ENCODE measurements at regions not wholly inside any gene's neighbourhood (a gene's known extent, or its start where the extent isn't known, plus 50 kb on each side); places are given as distances from the start of the nearest gene placed in this dataset.

- no peaks in the 10 kb centered on the region for H3K36me3 ChIP-seq
- no peak overlapping the region for H3K27ac ChIP-seq
- H3K4me3 ChIP-seq, result no peak overlapping the region
- no peak for ATAC-seq
- 51 to 67% methylated on average over 1 to 5 of the region's 6 CpGs for WGBS, 2 donors (ENCODE audit: low coverage in 1 of 2)
- H3K4me1 ChIP-seq, result no peaks in the 10 kb centered on the region
- TF ChIP-seq POLR2A (IDR thresholded peaks at IDR 0.05) (no peak), EP300 (IDR thresholded peaks at IDR 0.05) (no peak), POLR2AphosphoS5 (IDR thresholded peaks at IDR 0.05) (no peak), CTCF (IDR thresholded peaks at IDR 0.05) (no peak)
- peaks cover 0 to 8% (median 0%) of the 10 kb centered on the region in 3 donors for H3K9me3 ChIP-seq
- H3K27me3 ChIP-seq, result no peaks in the 10 kb centered on the region
Measured at GRCh38 chr1:209086486-209087192, 496.9 kb upstream of the CAMK1G start.

GRCh38 chr1:209094384-209094783 is 489.1 kb upstream of the CAMK1G start:
- no peak overlapping the region for H3K27ac ChIP-seq
- H3K27me3 ChIP-seq, result no peaks in the 10 kb centered on the region
- ATAC-seq, result no peak
- no peaks in the 10 kb centered on the region for H3K4me1 ChIP-seq
- no peaks in the 10 kb centered on the region for H3K36me3 ChIP-seq
- no peak overlapping the region for H3K4me3 ChIP-seq
- peaks cover 0 to 8% (median 0%) of the 10 kb centered on the region in 3 donors for H3K9me3 ChIP-seq
- TF ChIP-seq EP300 (IDR thresholded peaks at IDR 0.05), result no peak
- no peak for TF ChIP-seq CTCF (IDR thresholded peaks at IDR 0.05)
- TF ChIP-seq POLR2A (IDR thresholded peaks at IDR 0.05), result no peak
- no peak for TF ChIP-seq POLR2AphosphoS5 (IDR thresholded peaks at IDR 0.05)

- WGBS, 2 donors (ENCODE audit: low coverage in 1 of 2), result 56 to 69% methylated on average over 7 to 9 of the region's 9 CpGs
- Histone ChIP-seq H3K4me3 (no peak overlapping the region), H3K27me3 (no peaks in the 10 kb centered on the region), H3K27ac (no peak overlapping the region), H3K4me1 (no peaks in the 10 kb centered on the region), H3K9me3 (no peaks in the 10 kb centered on the region), H3K36me3 (no peaks in the 10 kb centered on the region)
- TF ChIP-seq CTCF (IDR thresholded peaks at IDR 0.05) (no peak), EP300 (IDR thresholded peaks at IDR 0.05) (no peak), POLR2AphosphoS5 (IDR thresholded peaks at IDR 0.05) (no peak), POLR2A (IDR thresholded peaks at IDR 0.05) (no peak)
- no peak for ATAC-seq
Measured at GRCh38 chr1:209095627-209096595, 487.6 kb upstream of the CAMK1G start.

GRCh38 chr1:209100460-209100859 is 483.1 kb upstream of the CAMK1G start:
- WGBS, 2 donors (ENCODE audit: low coverage in 1 of 2), result 61 to 86% methylated on average over 1 to 2 of the region's 5 CpGs
- Histone ChIP-seq H3K27me3 (no peaks in the 10 kb centered on the region), H3K27ac (no peak overlapping the region), H3K4me3 (no peak overlapping the region), H3K4me1 (no peaks in the 10 kb centered on the region), H3K9me3 (no peaks in the 10 kb centered on the region), H3K36me3 (no peaks in the 10 kb centered on the region)
- TF ChIP-seq POLR2A (IDR thresholded peaks at IDR 0.05), result no peak
- no peak for TF ChIP-seq EP300 (IDR thresholded peaks at IDR 0.05)
- TF ChIP-seq POLR2AphosphoS5 (IDR thresholded peaks at IDR 0.05), result no peak
- TF ChIP-seq CTCF (IDR thresholded peaks at IDR 0.05), result no peak
- ATAC-seq, result no peak
